H1 (cell line): ENCODE measurements at regions not wholly inside any gene's neighbourhood (a gene's known extent, or its start where the extent isn't known, plus 50 kb on each side); places are given as distances from the start of the nearest gene placed in this dataset.
A peak's percentile ranks its signal among the peaks of the same experiment; 100 is the strongest.

ENCODE experiments used
- CTCF ChIA-PET: fragments of 300-600 bp; sonication (Branson Sonifier 250); formaldehyde crosslinking; loops from one replicate; lab custom pipeline; 2021; ENCODE audit not compliant: partially characterized antibody; lab: Charles Lee
- POLR2A ChIA-PET: fragments of 300-600 bp; sonication (Branson Sonifier 250); formaldehyde crosslinking; loops from one replicate; lab custom pipeline; 2021; ENCODE audit warnings: inconsistent platforms; ENCODE audit not compliant: partially characterized antibody; lab: Charles Lee
- DNase-seq, 2 experiments: peaks; one replicate each; pipeline versions ENCODE4 v3.0.0 to v3.0.0-alpha.2; 2010 to 2022; ENCODE audit warnings: low spot score in 2 of 2, low read depth in 1 of 2, mixed read lengths in 1 of 2
- FAIRE-seq: peaks from 2 replicates; lab custom pipeline; 2011; peaks lifted over from hg19 to GRCh38; lab: Jason Lieb, UNC
- H2AFZ ChIP-seq: 2 replicates; pipeline ENCODE4 v1.8.1; 2012; ENCODE audit warnings: low read length, inconsistent platforms
- H2AK5ac ChIP-seq: 2 replicates; pipeline ENCODE4 v1.6.1; 2013; ENCODE audit warnings: low read depth, low read length
- H2BK120ac ChIP-seq: replicated peaks from 2 replicates; pipeline ENCODE3; 2013; ENCODE audit warnings: low read depth, low read length, inconsistent platforms
- H2BK12ac ChIP-seq: 2 replicates; pipeline ENCODE4 v1.6.1; 2013; ENCODE audit warnings: low read depth, low read length
- H2BK15ac ChIP-seq: 2 replicates; pipeline ENCODE4 v1.6.1; 2013; ENCODE audit warnings: low read length
- H2BK20ac ChIP-seq: 2 replicates; pipeline ENCODE4 v1.6.1; 2013; ENCODE audit warnings: low read length
- H2BK5ac ChIP-seq: 2 replicates; pipeline ENCODE4 v1.6.1; 2013; ENCODE audit warnings: low read depth, low read length
- H3K14ac ChIP-seq: 2 replicates; pipeline ENCODE4 v1.6.1; 2013; ENCODE audit warnings: inconsistent platforms; ENCODE audit not compliant: insufficient read length
- H3K18ac ChIP-seq: 2 replicates; pipeline ENCODE4 v1.6.1; 2013; ENCODE audit warnings: low read length; ENCODE audit errors: extremely low read depth
- H3K23ac ChIP-seq: 2 replicates; pipeline ENCODE4 v1.6.1; 2013; ENCODE audit warnings: inconsistent platforms; ENCODE audit not compliant: insufficient read length
- H3K23me2 ChIP-seq: 2 replicates; pipeline ENCODE4 v1.6.1; 2013; ENCODE audit warnings: low read depth, low read length
- H3K27ac ChIP-seq: 2 replicates; pipeline ENCODE4 v1.6.1; 2011; ENCODE audit warnings: low read depth, low read length, inconsistent platforms
- H3K27me3 ChIP-seq, 4 experiments: replicated peaks in 1 of 4; 1 replicate in 1 of 4; 2 replicates in 3 of 4; pipeline versions ENCODE4 v1.6.1 to v1.8.1; 2011 to 2013; ENCODE audit warnings: low read length in 3 of 4, mild to moderate bottlenecking in 3 of 4, inconsistent platforms in 2 of 4, mixed read lengths in 2 of 4, moderate library complexity in 1 of 4; ENCODE audit not compliant: control insufficient read depth in 3 of 4, insufficient read depth in 3 of 4; ENCODE audit errors: extremely low read depth in 1 of 4
- H3K36me3 ChIP-seq, 4 experiments: 2 replicates each; pipeline versions ENCODE4 v1.6.1 to v1.8.1; 2011 to 2013; ENCODE audit warnings: mild to moderate bottlenecking in 4 of 4, low read length in 3 of 4, moderate library complexity in 2 of 4, control low read depth in 1 of 4, inconsistent platforms in 1 of 4; ENCODE audit not compliant: insufficient read depth in 4 of 4, control insufficient read depth in 2 of 4
- H3K4ac ChIP-seq: replicated peaks from 2 replicates; pipeline ENCODE3; 2013; ENCODE audit warnings: low read length, low read depth, mixed read lengths, inconsistent platforms; ENCODE audit not compliant: insufficient read length
- H3K4me1 ChIP-seq, 4 experiments: replicated peaks in 1 of 4; 1 replicate in 1 of 4; 2 replicates in 3 of 4; pipeline versions ENCODE4 v1.6.1 to v1.8.1; 2011 to 2013; ENCODE audit warnings: low read length in 3 of 4, inconsistent platforms in 2 of 4, mixed read lengths in 1 of 4; ENCODE audit not compliant: insufficient read depth in 4 of 4, control insufficient read depth in 3 of 4
- H3K4me2 ChIP-seq, 2 experiments: 2 replicates each; pipeline versions ENCODE4 v1.6.1 to v1.8.1; 2011 to 2013; ENCODE audit warnings: low read depth in 2 of 2, low read length in 2 of 2, control low read depth in 1 of 2, inconsistent platforms in 1 of 2, mild to moderate bottlenecking in 1 of 2; ENCODE audit not compliant: insufficient read depth in 1 of 2
- H3K4me3 ChIP-seq, 4 experiments: fragments of 200-600, 300-600 bp in 1 of 4; sonication (generic), shearing (Covaris generic), sonication (Bioruptor Twin) in 1 of 4; 2 replicates each; pipeline versions ENCODE4 v1.5.1 to v1.8.1; 2011 to 2016; ENCODE audit warnings: low read length in 4 of 4, low read depth in 3 of 4, control low read depth in 2 of 4, inconsistent platforms in 2 of 4, mild to moderate bottlenecking in 2 of 4, mixed read lengths in 1 of 4, moderate library complexity in 1 of 4; ENCODE audit not compliant: insufficient read depth in 2 of 4; ENCODE audit errors: extremely low read depth in 1 of 4
- H3K56ac ChIP-seq: replicated peaks from 2 replicates; pipeline ENCODE3; 2013; ENCODE audit warnings: low read depth, mild to moderate bottlenecking, mixed read lengths, low read length, inconsistent platforms; ENCODE audit not compliant: insufficient read length
- H3K79me1 ChIP-seq: 2 replicates; pipeline ENCODE4 v1.6.1; 2013; ENCODE audit warnings: low read depth, low read length, control low read depth
- H3K79me2 ChIP-seq, 2 experiments: 2 replicates each; pipeline versions ENCODE4 v1.6.1 to v1.8.1; 2012 to 2013; ENCODE audit warnings: low read length in 2 of 2, mild to moderate bottlenecking in 2 of 2, inconsistent platforms in 1 of 2; ENCODE audit not compliant: insufficient read depth in 2 of 2, control insufficient read depth in 1 of 2
- H3K9ac ChIP-seq, 4 experiments: replicated peaks in 1 of 4; 1 replicate in 1 of 4; 2 replicates in 3 of 4; pipeline versions ENCODE4 v1.6.1 to v1.8.1; 2011 to 2013; ENCODE audit warnings: low read depth in 3 of 4, low read length in 3 of 4, control low read depth in 2 of 4, mild to moderate bottlenecking in 2 of 4, moderate library complexity in 2 of 4, inconsistent platforms in 1 of 4; ENCODE audit errors: extremely low read depth in 1 of 4
- H3K9me3 ChIP-seq, 2 experiments: 2 replicates each; pipeline versions ENCODE4 v1.6.1 to v1.8.1; 2012 to 2013; ENCODE audit warnings: mild to moderate bottlenecking in 2 of 2, moderate library complexity in 2 of 2, control low read depth in 1 of 2, inconsistent platforms in 1 of 2, low read depth in 1 of 2, low read length in 1 of 2, mixed read lengths in 1 of 2; ENCODE audit not compliant: insufficient read depth in 2 of 2
- H4K20me1 ChIP-seq, 2 experiments: replicated peaks in 1 of 2; 2 replicates each; pipeline versions ENCODE3 to v1.8.1; 2011 to 2013; ENCODE audit warnings: inconsistent platforms in 2 of 2, low read length in 2 of 2, mild to moderate bottlenecking in 1 of 2; ENCODE audit not compliant: insufficient read depth in 2 of 2, control insufficient read depth in 1 of 2
- H4K5ac ChIP-seq: 2 replicates; pipeline ENCODE4 v1.6.1; 2013; ENCODE audit warnings: low read length, low read depth, mixed read lengths, inconsistent platforms; ENCODE audit not compliant: insufficient read length
- H4K8ac ChIP-seq: 2 replicates; pipeline ENCODE4 v1.8.0; 2013; ENCODE audit warnings: mild to moderate bottlenecking, moderate library complexity, low read length, inconsistent platforms; ENCODE audit not compliant: insufficient read depth; ENCODE audit errors: extremely low read depth
- H4K91ac ChIP-seq: replicated peaks from 2 replicates; pipeline ENCODE3; 2013; ENCODE audit warnings: low read length, mixed read lengths, inconsistent platforms; ENCODE audit not compliant: insufficient read length
- WGBS, 2 experiments: shearing (Covaris generic) in 1 of 2; methylation state at CpG; one replicate each; pipeline versions ENCODE4 v1.1.6 to v1.1.7; 2013 to 2015; ENCODE audit warnings: low lambda C conversion rate in 2 of 2, mixed read lengths in 2 of 2, inconsistent platforms in 1 of 2, low coverage in 1 of 2, missing lambda C conversion rate in 1 of 2; ENCODE audit not compliant: insufficient replicate concordance in 2 of 2, insufficient coverage in 1 of 2, insufficient read length in 1 of 2; ENCODE audit errors: extremely low coverage in 1 of 2, missing lambda C conversion rate in 1 of 2; 5-methylcytosine and 5-hydroxymethylcytosine counted together
- TF ChIP-seq, protein P1 (sequence below): IDR thresholded peaks from 2 replicates; pipeline ENCODE4 v1.6.1; 2012; ENCODE audit warnings: inconsistent platforms

DNA sequence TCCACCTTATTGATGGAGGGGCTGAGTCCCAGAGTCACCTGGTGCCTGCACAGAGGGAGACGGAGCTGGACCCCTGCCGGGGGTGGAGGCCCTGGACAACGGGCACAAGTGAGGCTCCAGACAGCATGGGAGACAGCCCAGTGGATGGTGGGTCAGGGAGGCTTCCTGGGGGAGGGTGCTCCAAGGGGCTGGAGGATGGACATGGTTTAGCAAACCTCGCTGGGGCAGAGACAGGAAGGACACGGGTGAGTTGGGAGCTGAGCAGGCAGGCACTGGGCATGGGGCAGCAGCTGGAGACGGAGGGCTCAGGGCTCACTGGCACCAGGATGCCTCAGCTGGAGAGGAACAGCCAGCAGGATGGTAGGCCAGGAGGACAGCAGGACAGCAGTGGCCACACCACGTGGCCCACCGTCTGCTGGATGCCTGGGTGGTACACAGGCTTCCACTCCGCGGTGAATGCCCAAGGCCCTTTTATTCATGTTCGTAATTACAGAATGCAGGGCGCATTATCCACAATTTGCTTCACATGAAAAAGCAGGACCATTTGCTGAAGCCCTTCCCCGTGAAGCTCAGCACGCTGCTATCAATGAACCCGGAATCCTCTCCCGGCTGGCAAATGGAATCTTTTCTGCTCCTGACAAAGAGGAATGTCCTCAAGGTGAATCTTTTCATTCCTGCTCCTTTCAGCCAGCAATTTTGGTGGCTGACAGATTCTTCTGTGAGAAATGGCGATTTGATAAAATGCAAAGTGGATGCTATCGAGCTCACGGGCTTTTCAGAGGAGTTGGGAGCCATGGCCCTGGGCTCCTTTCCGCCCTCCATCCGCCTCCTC is 138.1 kb upstream of the C14orf180 start:
- Histone ChIP-seq H3K9ac (no peak overlapping the region), H2BK5ac (no peak overlapping the region), H4K91ac (no peak overlapping the region), H2BK12ac (peak overlapping the region; percentile 90; the same call in 1 of the 2 replicates), H4K20me1 (peaks cover 0 to 3% of the 10 kb centered on the region in 2 experiments), H2BK20ac (no peak overlapping the region), H3K79me2 (no peaks in the 10 kb centered on the region), H3K4ac (no peak overlapping the region), H3K14ac (no peak overlapping the region), H3K4me2 (no peak overlapping the region), H2BK15ac (0 out of 2 replicates have a peak overlapping the region, but pooled peaks have one; percentile 29), H3K23ac (no peak overlapping the region), H3K23me2 (peaks cover 6% of the 10 kb centered on the region; the same call in 1 of the 2 replicates), H3K79me1 (no peaks in the 10 kb centered on the region), H2AK5ac (no peak overlapping the region), H2BK120ac (no peak overlapping the region), H3K56ac (no peak overlapping the region), H4K8ac (peak overlapping the region; percentile 31; the same call in 1 of the 2 replicates), H3K4me1 (peaks cover 0 to 18% (median 10%) of the 10 kb centered on the region in 4 experiments; a peak in 6 of 7 replicates), H3K36me3 (no peaks in the 10 kb centered on the region), H3K27ac (no peak overlapping the region), H3K18ac (peak overlapping the region; percentile 32; the same call in 1 of the 2 replicates), H3K27me3 (no peaks in the 10 kb centered on the region), H4K5ac (no peak overlapping the region), H3K4me3 (no peak overlapping the region), H3K9me3 (no peaks in the 10 kb centered on the region), H2AFZ (no peak overlapping the region)
- POLR2A ChIA-PET: no interaction called here
- FAIRE-seq (no peak), DNase-seq (peak in 1 of 2 experiments; percentile 27)
- TF ChIP-seq, protein P1, sequence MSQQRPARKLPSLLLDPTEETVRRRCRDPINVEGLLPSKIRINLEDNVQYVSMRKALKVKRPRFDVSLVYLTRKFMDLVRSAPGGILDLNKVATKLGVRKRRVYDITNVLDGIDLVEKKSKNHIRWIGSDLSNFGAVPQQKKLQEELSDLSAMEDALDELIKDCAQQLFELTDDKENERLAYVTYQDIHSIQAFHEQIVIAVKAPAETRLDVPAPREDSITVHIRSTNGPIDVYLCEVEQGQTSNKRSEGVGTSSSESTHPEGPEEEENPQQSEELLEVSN: no peak
- CTCF ChIA-PET: interaction anchor here (0.8 to 4.0 kb wide), 6 partner anchors 15 to 250 kb away, joined by 3 to 17 read pairs (median 4); no protein-coding TSS in a partner anchor
- 92% methylated on average over 21 of the region's 21 CpGs; no CpG with 5 or more reads in 1 of the 2 experiments for WGBS, 2 experiments
